GM20431 (cell line): ENCODE measurements at regions not wholly inside any gene's neighbourhood (a gene's known extent, or its start where the extent isn't known, plus 50 kb on each side); places are given as distances from the start of the nearest gene placed in this dataset.

ENCODE experiments used
- in situ Hi-C: fragments of 300-500 bp; cut with MseI, MboI; formaldehyde crosslinking; loops from one replicate; pipeline ENCODE4 v1.15.0; 2020; ENCODE audit warnings: low sequenced_read_pairs; ENCODE audit not compliant: unreplicated experiment

- in situ Hi-C loops: no loop called here
Observed at GRCh38 chr6:25058941-25059340, 123.2 kb upstream of the RIPOR2 start.

- in situ Hi-C loops: no loop called here
Observed at GRCh38 chr6:25060522-25060921, 124.8 kb upstream of the RIPOR2 start.

GRCh38 chr6:25061289-25061936 is 125.7 kb upstream of the RIPOR2 start:
- in situ Hi-C loops: no loop called here

GRCh38 chr6:25062070-25062811 is 126.5 kb upstream of the RIPOR2 start:
- in situ Hi-C loops: no loop called here

- in situ Hi-C loops: no loop called here
Observed at GRCh38 chr6:25064006-25064405, 128.2 kb upstream of the RIPOR2 start.

- in situ Hi-C loops: no loop called here
Observed at GRCh38 chr6:25065666-25066065, 129.9 kb upstream of the RIPOR2 start.

- in situ Hi-C loops: no loop called here
Observed at GRCh38 chr6:25066593-25066992, 130.8 kb upstream of the RIPOR2 start.

- in situ Hi-C loops: no loop called here
Observed at GRCh38 chr6:25068866-25069265, 133.1 kb upstream of the RIPOR2 start.

GRCh38 chr6:25070547-25071366 is 135.0 kb upstream of the RIPOR2 start:
- in situ Hi-C loops: no loop called here

GRCh38 chr6:25078141-25078540 is 142.4 kb upstream of the RIPOR2 start:
- in situ Hi-C loops: no loop called here

GRCh38 chr6:25083784-25084507 is 148.2 kb upstream of the RIPOR2 start:
- in situ Hi-C loops: no loop called here

GRCh38 chr6:25084508-25084833 is 148.7 kb upstream of the RIPOR2 start:
- in situ Hi-C loops: no loop called here

- in situ Hi-C loops: no loop called here
Observed at GRCh38 chr6:25085756-25086155, 150.0 kb upstream of the RIPOR2 start.

GRCh38 chr6:25086500-25087091 is 150.8 kb upstream of the RIPOR2 start:
- in situ Hi-C loops: no loop called here

GRCh38 chr6:25088513-25088912 is 152.8 kb upstream of the RIPOR2 start:
- in situ Hi-C loops: no loop called here

- in situ Hi-C loops: no loop called here
Observed at GRCh38 chr6:25089442-25089841, 153.7 kb upstream of the RIPOR2 start.

GRCh38 chr6:25094726-25095125 is 159.0 kb upstream of the RIPOR2 start:
- in situ Hi-C loops: no loop called here

- in situ Hi-C loops: no loop called here
Observed at GRCh38 chr6:25100288-25100687, 164.5 kb upstream of the RIPOR2 start.

GRCh38 chr6:25103603-25104002 is 167.8 kb upstream of the RIPOR2 start:
- in situ Hi-C loops: no loop called here
